PC-3 (cell line): ENCODE measurements at regions not wholly inside any gene's neighbourhood (a gene's known extent, or its start where the extent isn't known, plus 50 kb on each side); places are given as distances from the start of the nearest gene placed in this dataset.
A peak's percentile ranks its signal among the peaks of the same experiment; 100 is the strongest.

ENCODE experiments used
- CTCF ChIP-seq: fragments of 300-600 bp; sonication (generic); conservative IDR thresholded peaks from 2 replicates; pipeline ENCODE4 v1.5.1; 2017; ENCODE audit warnings: antibody characterized with exemption, low read depth, mild to moderate bottlenecking, low read length
- EZH2 ChIP-seq: fragments of 300-600 bp; sonication (generic); IDR thresholded peaks from one replicate; pipeline ENCODE4 v1.6.1; 2017; ENCODE audit warnings: antibody characterized with exemption, mild to moderate bottlenecking, low read length; ENCODE audit not compliant: unreplicated experiment
- EZH2phosphoT487 ChIP-seq: fragments of 300-600 bp; sonication (generic); IDR thresholded peaks from 2 replicates; pipeline ENCODE4 v1.6.1; 2018; ENCODE audit warnings: mild to moderate bottlenecking, antibody characterized with exemption, low read length, borderline replicate concordance

GRCh38 chr6:137313928-137314855 lies 95.0 kb upstream of the IFNGR1 start:
- TF ChIP-seq CTCF (peak; percentile 84), EZH2phosphoT487 (no peak), EZH2 (no peak)
